GM18870 (cell line): ENCODE measurements at regions not wholly inside any gene's neighbourhood (a gene's known extent, or its start where the extent isn't known, plus 50 kb on each side); places are given as distances from the start of the nearest gene placed in this dataset.

Source experiments
- ATAC-seq: cut with Tn5 transposase; IDR thresholded peaks from one replicate; pipeline ENCODE4 v1.9.1; 2021; ENCODE audit warnings: moderate library complexity; ENCODE audit not compliant: unreplicated experiment

GRCh38 chr6:14652536-14652935 lies 535.0 kb downstream of the CD83 start:
- ATAC-seq: no peak

- no peak for ATAC-seq
Measured at GRCh38 chr6:14655201-14656061, 537.9 kb downstream of the CD83 start.

- no peak for ATAC-seq
Measured at GRCh38 chr6:14656078-14656521, 538.5 kb downstream of the CD83 start.

DNA sequence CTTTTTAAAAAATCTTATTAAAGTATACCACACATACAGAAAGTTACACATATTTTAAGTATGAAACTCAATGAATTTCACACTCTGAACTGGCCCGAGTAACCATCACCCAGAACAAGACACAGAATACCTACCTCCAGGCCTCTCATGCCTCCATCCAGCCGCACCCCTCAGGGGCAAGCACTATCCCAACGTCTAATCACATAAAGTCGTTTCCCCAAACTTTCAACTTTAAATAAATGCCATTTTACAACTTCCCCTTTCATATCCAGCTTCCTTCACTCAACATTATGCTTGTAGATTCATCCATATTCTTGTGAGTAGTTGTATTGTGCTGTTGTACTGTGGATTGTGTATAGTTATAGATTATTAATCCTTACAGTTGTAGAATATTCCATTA lies 539.1 kb downstream of the CD83 start:
- ATAC-seq: no peak

GRCh38 chr6:14658030-14658429 lies 540.5 kb downstream of the CD83 start:
- no peak for ATAC-seq

GRCh38 chr6:14658886-14659561 lies 541.5 kb downstream of the CD83 start:
- ATAC-seq: no peak

DNA sequence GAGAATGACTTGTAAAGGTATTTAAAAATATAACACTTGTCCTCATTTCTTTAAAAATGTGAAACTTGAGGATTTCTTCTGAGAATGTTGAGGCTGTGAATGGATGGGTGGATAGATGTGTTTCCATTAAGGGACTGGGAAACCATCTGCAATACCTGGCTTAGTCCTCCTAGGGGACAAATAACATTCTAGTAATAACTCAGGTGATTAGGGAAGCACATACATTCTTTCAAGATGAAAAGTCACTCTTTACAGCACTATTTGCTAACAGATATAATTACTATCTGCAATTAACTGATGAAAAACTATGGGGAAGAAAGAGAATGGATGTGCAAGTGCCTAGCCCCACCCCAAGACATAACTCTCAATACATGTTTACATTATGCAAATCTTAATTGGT lies 542.3 kb downstream of the CD83 start:
- ATAC-seq: no peak

- ATAC-seq: no peak
Measured at GRCh38 chr6:14660806-14661579, 543.4 kb downstream of the CD83 start.

- no peak for ATAC-seq
Measured at GRCh38 chr6:14661691-14662090, 544.1 kb downstream of the CD83 start.

DNA sequence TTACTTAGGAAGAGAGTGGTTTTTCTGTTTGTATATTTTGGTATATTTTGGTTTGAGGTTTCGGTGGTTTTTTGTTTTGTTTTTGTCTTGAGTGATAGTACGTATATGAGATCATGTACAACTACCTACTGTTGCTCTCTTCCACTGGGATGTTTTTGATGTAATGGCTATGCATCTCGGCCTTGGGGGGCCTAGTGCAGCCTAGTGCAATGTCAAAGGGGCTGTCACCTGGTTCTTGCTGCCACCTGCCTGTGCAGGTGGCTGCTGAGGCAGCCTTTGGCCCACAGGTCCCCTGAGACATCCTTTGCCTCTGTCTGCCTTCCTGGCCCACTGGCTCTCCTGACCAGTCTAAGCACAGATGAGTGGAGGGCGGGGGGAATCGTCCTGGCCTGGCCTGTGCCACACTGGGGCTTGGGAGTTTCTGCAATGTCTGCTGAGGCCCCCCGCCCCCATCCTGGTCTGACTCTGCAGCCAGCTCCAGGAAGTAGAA lies 546.6 kb downstream of the CD83 start:
- ATAC-seq: peak; percentile 51

DNA sequence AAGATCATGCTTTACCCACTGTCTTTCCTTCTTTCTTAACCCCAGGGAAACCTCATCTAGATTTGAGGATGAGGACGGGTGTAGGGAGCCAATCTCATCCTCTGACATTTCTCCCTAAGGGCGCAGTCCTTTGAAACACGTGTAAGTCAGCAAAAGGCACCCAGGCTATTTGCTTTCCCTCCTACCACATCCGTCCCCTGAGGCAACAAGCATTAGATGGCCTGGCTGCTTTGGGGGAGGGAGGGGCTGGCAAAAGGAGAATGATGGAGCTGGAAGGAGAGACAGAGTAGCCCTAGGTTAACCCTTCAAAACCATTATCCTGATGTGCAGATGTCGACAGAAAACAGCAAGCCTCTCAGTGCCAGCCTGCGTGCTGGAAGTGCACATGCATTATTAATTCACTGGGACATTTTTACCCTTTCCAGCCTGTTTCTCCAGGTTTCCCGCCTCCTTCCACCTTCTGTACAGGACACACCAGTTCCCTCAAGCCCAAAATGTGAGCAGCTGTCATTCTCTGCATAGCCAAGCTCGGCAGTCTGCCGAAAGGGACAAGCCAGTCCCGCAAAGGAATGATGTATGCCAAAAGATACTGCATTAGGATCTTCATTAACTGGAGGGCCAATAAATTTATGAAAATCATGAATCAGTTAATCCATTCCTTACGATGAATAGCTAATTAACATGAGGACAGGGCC lies 547.2 kb downstream of the CD83 start:
- no peak for ATAC-seq

GRCh38 chr6:14665827-14666724 lies 548.5 kb downstream of the CD83 start:
- ATAC-seq: peak; percentile 55

DNA sequence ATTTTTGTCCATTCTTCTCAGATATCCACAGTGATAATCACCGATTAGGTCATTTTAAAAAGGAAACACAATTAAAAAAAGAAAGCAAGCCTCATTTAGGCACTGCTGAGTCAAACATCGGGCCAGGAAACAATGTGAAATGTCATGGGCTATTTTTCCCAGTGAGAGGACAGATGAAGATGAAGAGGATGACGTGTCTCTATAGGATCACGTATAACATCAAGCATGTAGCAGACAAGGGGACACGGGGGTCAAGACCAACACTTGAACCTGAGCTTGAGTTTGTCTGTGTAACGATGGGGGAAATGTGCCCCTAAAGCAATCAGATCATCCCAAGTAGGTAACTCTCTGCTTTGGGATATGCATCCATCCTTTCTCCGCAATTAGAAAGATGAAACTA lies 553.2 kb downstream of the CD83 start:
- ATAC-seq: no peak

DNA sequence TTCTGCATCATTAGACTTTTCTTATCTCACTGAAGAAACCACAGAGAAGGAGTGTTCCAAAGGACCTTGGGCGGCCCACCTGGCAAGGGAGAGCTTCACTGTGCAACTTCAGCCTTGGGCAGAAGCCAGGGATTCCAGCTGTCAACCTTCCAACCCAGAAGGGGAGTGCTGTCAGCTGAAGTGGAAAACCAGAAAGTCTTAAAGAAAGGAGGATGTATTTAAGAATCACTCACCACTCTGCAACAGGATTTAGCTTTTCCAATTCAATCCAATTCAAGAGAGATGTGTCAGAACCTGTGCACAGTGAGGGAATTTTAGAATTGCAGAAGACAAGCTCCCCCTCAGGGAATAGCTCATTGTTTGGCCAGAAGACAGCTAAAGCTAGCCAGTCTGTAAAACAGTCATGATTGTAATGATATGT lies 553.7 kb downstream of the CD83 start:
- ATAC-seq: no peak

DNA sequence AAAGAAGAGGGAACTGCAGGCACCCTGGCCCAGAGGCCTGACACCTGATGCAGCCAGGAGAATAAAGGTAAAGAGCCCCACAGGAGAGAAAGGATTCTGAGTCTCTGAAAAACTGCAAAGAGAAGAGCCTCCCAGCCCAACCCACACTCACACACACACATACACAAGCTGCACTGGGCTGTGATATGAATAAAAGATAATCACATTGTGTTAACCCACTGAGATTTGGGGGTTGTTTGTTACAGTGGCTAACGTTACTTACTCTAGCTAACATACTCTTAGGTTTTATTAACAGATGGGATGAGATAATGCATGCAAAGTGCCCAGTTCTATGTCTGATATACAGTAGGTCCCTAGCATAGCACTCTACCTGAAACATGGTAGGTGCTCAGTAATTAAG lies 554.4 kb downstream of the CD83 start:
- ATAC-seq: no peak

DNA sequence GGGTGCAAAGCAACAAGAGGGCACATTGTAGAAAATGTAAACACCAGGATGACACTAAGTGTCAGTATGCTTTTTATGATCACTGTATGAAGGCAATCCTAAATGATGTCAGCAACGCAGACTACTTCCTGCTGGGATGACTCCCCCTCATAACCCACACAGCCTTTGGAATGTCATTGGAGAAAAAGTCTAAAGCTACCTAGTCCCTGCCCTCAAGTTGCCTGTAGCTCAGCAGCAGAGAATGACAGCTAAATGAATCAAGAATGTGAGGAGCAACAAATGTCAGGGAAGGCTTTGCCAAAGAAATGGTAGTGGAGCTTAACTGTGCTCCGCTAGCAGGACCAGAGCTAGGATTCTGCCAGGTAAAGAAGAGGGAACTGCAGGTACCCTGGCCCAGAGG lies 555.6 kb downstream of the CD83 start:
- ATAC-seq: no peak

GRCh38 chr6:14674458-14674857 lies 556.9 kb downstream of the CD83 start:
- ATAC-seq: no peak

- ATAC-seq: no peak
Measured at GRCh38 chr6:14674867-14675648, 557.5 kb downstream of the CD83 start.

GRCh38 chr6:14676064-14676463 lies 558.5 kb downstream of the CD83 start:
- no peak for ATAC-seq
